ENCODE measurements at regions not wholly inside any gene's neighbourhood (a gene's known extent, or its start where the extent isn't known, plus 50 kb on each side); places are given as distances from the start of the nearest gene placed in this dataset.

DNA sequence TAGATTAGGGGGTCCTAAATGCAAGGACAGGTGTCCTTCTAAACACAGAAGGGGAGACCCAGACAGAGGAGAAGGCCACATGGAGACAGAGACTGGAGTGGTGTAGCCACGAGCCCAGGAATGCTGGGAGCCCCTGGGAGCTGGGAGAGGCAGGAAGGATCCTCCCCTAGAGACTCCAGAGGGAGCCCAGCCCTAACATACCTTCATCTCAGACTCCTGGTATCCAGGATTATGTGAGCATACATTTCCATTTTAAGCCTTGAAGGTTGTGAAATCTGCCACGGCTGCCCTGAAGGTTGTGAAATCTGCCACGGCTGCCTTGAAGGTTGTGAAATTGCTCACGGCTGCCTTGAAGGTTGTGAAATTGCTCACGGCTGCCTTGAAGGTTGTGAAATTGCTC, 148.4 kb downstream of the ASMT start:
- TF ChIP-seq, protein P1, sequence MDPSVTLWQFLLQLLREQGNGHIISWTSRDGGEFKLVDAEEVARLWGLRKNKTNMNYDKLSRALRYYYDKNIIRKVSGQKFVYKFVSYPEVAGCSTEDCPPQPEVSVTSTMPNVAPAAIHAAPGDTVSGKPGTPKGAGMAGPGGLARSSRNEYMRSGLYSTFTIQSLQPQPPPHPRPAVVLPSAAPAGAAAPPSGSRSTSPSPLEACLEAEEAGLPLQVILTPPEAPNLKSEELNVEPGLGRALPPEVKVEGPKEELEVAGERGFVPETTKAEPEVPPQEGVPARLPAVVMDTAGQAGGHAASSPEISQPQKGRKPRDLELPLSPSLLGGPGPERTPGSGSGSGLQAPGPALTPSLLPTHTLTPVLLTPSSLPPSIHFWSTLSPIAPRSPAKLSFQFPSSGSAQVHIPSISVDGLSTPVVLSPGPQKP (IDR thresholded peaks at IDR 0.05; ENCODE audit: low read depth, low read length): no peak
- TF ChIP-seq CHD4 (IDR thresholded peaks at IDR 0.05): no peak
- TF ChIP-seq, protein P2, sequence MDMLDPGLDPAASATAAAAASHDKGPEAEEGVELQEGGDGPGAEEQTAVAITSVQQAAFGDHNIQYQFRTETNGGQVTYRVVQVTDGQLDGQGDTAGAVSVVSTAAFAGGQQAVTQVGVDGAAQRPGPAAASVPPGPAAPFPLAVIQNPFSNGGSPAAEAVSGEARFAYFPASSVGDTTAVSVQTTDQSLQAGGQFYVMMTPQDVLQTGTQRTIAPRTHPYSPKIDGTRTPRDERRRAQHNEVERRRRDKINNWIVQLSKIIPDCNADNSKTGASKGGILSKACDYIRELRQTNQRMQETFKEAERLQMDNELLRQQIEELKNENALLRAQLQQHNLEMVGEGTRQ (IDR thresholded peaks at IDR 0.05; ENCODE audit: borderline replicate concordance, low read depth, low read length): no peak
